Transverse colon (tissue), 3 donors: ENCODE measurements at regions not wholly inside any gene's neighbourhood (a gene's known extent, or its start where the extent isn't known, plus 50 kb on each side); places are given as distances from the start of the nearest gene placed in this dataset.

ENCODE experiments used
- EP300 ChIP-seq: sonication (generic); formaldehyde crosslinking; IDR thresholded peaks from one replicate; pipeline ENCODE4 v1.6.1; 2017; ENCODE audit warnings: antibody characterized with exemption, low read depth
- TF ChIP-seq, protein P1 (sequence below), 5 experiments: fragments of 200-600 bp in 3 of 5; fragments of 450-650 bp in 2 of 5; sonication (generic) in 3 of 5; IDR thresholded peaks; 1 replicate in 2 of 5; 2 replicates in 3 of 5; pipeline ENCODE4 v1.5.1; 2016 to 2017; ENCODE audit warnings: antibody characterized with exemption in 5 of 5, inconsistent platforms in 3 of 5, mild to moderate bottlenecking in 2 of 5, moderate library complexity in 1 of 5

DNA sequence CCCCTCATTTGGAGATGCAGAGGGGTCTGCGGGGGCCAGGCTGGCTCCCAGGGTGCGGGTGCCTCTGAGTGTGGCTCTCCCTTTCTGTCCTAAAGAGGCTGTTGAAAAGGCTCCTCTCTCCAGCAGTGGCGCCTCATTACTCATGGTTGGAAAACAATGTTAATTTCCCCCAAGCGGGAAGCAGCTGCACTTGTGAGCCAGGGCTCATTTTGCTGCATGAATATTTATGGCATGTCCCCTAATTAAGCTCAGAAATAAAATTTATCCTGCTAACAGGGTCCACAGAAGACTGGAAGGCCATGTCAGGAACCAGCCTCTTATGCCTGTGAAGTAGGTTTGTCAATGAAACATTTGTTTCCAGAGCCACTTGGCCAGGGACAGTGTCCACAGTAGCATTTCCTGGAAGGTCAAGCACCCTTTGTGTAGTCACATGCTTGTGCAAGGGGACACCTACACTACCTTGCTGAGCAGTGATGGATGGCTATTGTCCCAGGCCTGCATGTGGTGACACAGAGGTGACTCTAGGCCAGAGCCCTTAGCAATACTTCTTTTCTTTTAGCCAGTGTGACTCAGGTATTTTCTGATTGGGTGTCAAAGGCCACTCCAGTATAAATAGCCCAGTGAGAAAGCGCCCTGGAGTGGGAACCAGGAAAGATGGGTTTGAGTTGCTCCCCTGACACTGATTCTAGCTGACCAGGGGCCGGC, 259.0 kb downstream of the FOXD2 start:
- TF ChIP-seq, protein P1, sequence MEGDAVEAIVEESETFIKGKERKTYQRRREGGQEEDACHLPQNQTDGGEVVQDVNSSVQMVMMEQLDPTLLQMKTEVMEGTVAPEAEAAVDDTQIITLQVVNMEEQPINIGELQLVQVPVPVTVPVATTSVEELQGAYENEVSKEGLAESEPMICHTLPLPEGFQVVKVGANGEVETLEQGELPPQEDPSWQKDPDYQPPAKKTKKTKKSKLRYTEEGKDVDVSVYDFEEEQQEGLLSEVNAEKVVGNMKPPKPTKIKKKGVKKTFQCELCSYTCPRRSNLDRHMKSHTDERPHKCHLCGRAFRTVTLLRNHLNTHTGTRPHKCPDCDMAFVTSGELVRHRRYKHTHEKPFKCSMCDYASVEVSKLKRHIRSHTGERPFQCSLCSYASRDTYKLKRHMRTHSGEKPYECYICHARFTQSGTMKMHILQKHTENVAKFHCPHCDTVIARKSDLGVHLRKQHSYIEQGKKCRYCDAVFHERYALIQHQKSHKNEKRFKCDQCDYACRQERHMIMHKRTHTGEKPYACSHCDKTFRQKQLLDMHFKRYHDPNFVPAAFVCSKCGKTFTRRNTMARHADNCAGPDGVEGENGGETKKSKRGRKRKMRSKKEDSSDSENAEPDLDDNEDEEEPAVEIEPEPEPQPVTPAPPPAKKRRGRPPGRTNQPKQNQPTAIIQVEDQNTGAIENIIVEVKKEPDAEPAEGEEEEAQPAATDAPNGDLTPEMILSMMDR (IDR thresholded peaks at IDR 0.05), result no peak
- TF ChIP-seq EP300, result no peak
